IMR-90 (cell line): ENCODE measurements at regions not wholly inside any gene's neighbourhood (a gene's known extent, or its start where the extent isn't known, plus 50 kb on each side); places are given as distances from the start of the nearest gene placed in this dataset.

Experiments used
- ATAC-seq: fragments of 200-7000 bp; cut with Tn5 transposase; 2 replicates; pipeline ENCODE4 v1.9.1; 2020; ENCODE audit warnings: low read depth, mild to moderate bottlenecking, moderate library complexity
- BruUV-seq: library from RNA; stranded (reverse); fragments of 400-500 nt; replicated peaks from 2 replicates; lab custom pipeline; 2021; lab: Mats Ljungman, UMichigan
- CTCF ChIA-PET: fragments of 300-600 bp; formaldehyde crosslinking; extraction: SDS; loops from one replicate; lab custom pipeline; 2021; ENCODE audit warnings: antibody characterized with exemption; lab: Yijun Ruan, JAX
- POLR2A ChIA-PET: fragments of 300-600 bp; sonication (Branson Sonifier 250); formaldehyde crosslinking; loops from one replicate; lab custom pipeline; 2022; ENCODE audit warnings: antibody characterized with exemption; ENCODE audit not compliant: unreplicated experiment; lab: Charles Lee
- DNase-seq: peaks from one replicate; pipeline ENCODE4 v3.0.0; 2013
- H2AFZ ChIP-seq: replicated peaks from 2 replicates; pipeline ENCODE3; 2013; ENCODE audit warnings: low read length, mild to moderate bottlenecking; ENCODE audit not compliant: poor library complexity
- H2AK5ac ChIP-seq: 2 replicates; pipeline ENCODE4 v1.6.1; 2013; ENCODE audit warnings: low read depth, low read length, inconsistent platforms
- H2AK9ac ChIP-seq: replicated peaks from 2 replicates; pipeline ENCODE3; 2013; ENCODE audit warnings: mild to moderate bottlenecking, low read depth, low read length, moderate library complexity; ENCODE audit not compliant: poor library complexity
- H2BK120ac ChIP-seq: 2 replicates; pipeline ENCODE4 v1.6.1; 2013; ENCODE audit warnings: low read depth, low read length, inconsistent platforms
- H2BK15ac ChIP-seq: 3 replicates; pipeline ENCODE4 v1.6.1; 2013; ENCODE audit warnings: low read depth, low read length, inconsistent platforms
- H2BK20ac ChIP-seq: 2 replicates; pipeline ENCODE4 v1.6.1; 2013; ENCODE audit warnings: low read depth, mild to moderate bottlenecking, inconsistent platforms, low read length, moderate library complexity
- H2BK5ac ChIP-seq: 2 replicates; pipeline ENCODE4 v1.6.1; 2013; ENCODE audit warnings: mild to moderate bottlenecking, low read depth, low read length, inconsistent platforms; ENCODE audit not compliant: poor library complexity, severe bottlenecking
- H3K14ac ChIP-seq: replicated peaks from 2 replicates; pipeline ENCODE4 v1.6.1; 2013; ENCODE audit warnings: low read depth, low read length, inconsistent platforms
- H3K18ac ChIP-seq: 2 replicates; pipeline ENCODE4 v1.6.1; 2013; ENCODE audit warnings: low read depth, low read length, control low read depth
- H3K23ac ChIP-seq: 2 replicates; pipeline ENCODE4 v1.6.1; 2013; ENCODE audit warnings: low read depth, low read length, inconsistent platforms
- H3K27ac ChIP-seq: 2 replicates; pipeline ENCODE4 v1.5.1; 2013; ENCODE audit warnings: mild to moderate bottlenecking, control low read depth, low read length; ENCODE audit not compliant: insufficient read depth
- H3K27me3 ChIP-seq: 2 replicates; pipeline ENCODE4 v1.6.1; 2013; ENCODE audit warnings: low read length; ENCODE audit not compliant: control insufficient read depth, insufficient read depth
- H3K36me3 ChIP-seq: 2 replicates; pipeline ENCODE4 v1.6.1; 2013; ENCODE audit warnings: low read length, mixed read lengths; ENCODE audit not compliant: control insufficient read depth, insufficient read depth
- H3K4ac ChIP-seq: 2 replicates; pipeline ENCODE4 v1.6.1; 2013; ENCODE audit warnings: low read depth, low read length, inconsistent platforms
- H3K4me1 ChIP-seq: 2 replicates; pipeline ENCODE4 v1.6.1; 2013; ENCODE audit warnings: low read length, mixed read lengths; ENCODE audit not compliant: control insufficient read depth, insufficient read depth
- H3K4me2 ChIP-seq: 2 replicates; pipeline ENCODE4 v1.6.1; 2013; ENCODE audit warnings: low read depth, mild to moderate bottlenecking, control low read depth, low read length, moderate library complexity
- H3K4me3 ChIP-seq: 2 replicates; pipeline ENCODE4 v1.5.1; 2013; ENCODE audit warnings: low read depth, mild to moderate bottlenecking, control low read depth, low read length, moderate library complexity; ENCODE audit not compliant: insufficient read depth
- H3K56ac ChIP-seq: 2 replicates; pipeline ENCODE4 v1.6.1; 2013; ENCODE audit warnings: low read length, inconsistent platforms; ENCODE audit not compliant: insufficient read depth; ENCODE audit errors: extremely low read depth
- H3K79me1 ChIP-seq, 2 experiments: 2 replicates each; pipeline ENCODE4 v1.6.1; 2013; ENCODE audit warnings: low read length in 2 of 2, inconsistent platforms in 1 of 2, low read depth in 1 of 2
- H3K9ac ChIP-seq: 2 replicates; pipeline ENCODE4 v1.6.1; 2013; ENCODE audit warnings: low read depth, low read length, control low read depth
- H3K9me1 ChIP-seq: 2 replicates; pipeline ENCODE4 v1.6.1; 2013; ENCODE audit warnings: low read length, inconsistent platforms; ENCODE audit not compliant: insufficient read depth
- H3K9me3 ChIP-seq: 2 replicates; pipeline ENCODE4 v1.6.1; 2013; ENCODE audit warnings: low read length; ENCODE audit not compliant: control insufficient read depth, insufficient read depth
- H4K20me1 ChIP-seq: 2 replicates; pipeline ENCODE4 v1.6.1; 2013; ENCODE audit warnings: low read length, inconsistent platforms; ENCODE audit not compliant: insufficient read depth
- H4K5ac ChIP-seq: 2 replicates; pipeline ENCODE4 v1.6.1; 2013; ENCODE audit warnings: mild to moderate bottlenecking, low read depth, low read length, control low read depth
- H4K8ac ChIP-seq, 2 experiments: 2 replicates each; pipeline ENCODE4 v1.6.1; 2013; ENCODE audit warnings: low read depth in 2 of 2, low read length in 2 of 2, control low read depth in 1 of 2, inconsistent platforms in 1 of 2
- H4K91ac ChIP-seq: 2 replicates; pipeline ENCODE4 v1.6.1; 2013; ENCODE audit warnings: low read depth, low read length, inconsistent platforms; ENCODE audit not compliant: insufficient read depth
- BHLHE40 ChIP-seq: fragments of 150-350 bp; IDR thresholded peaks from 2 replicates; pipeline ENCODE4 v1.6.1; 2016; ENCODE audit warnings: mild to moderate bottlenecking, low read depth, low read length
- CEBPB ChIP-seq: IDR thresholded peaks from 2 replicates; pipeline ENCODE4 v1.6.1; 2012; ENCODE audit warnings: low read depth, low read length, improper control_type of control experiment
- CHD1 ChIP-seq: IDR thresholded peaks from 2 replicates; pipeline ENCODE4 v1.6.1; 2012; ENCODE audit warnings: low read depth, low read length, improper control_type of control experiment
- FOS ChIP-seq: fragments of 150-350 bp; IDR thresholded peaks from 2 replicates; pipeline ENCODE4 v1.6.1; 2016; ENCODE audit warnings: low read depth, low read length
- MAFK ChIP-seq: IDR thresholded peaks from 2 replicates; pipeline ENCODE4 v1.6.1; 2012; ENCODE audit warnings: low read depth, low read length, improper control_type of control experiment
- MAZ ChIP-seq: IDR thresholded peaks from 2 replicates; pipeline ENCODE4 v1.6.1; 2012; ENCODE audit warnings: low read depth, mild to moderate bottlenecking, low read length, improper control_type of control experiment, moderate library complexity, borderline replicate concordance
- MXI1 ChIP-seq: IDR thresholded peaks from 2 replicates; pipeline ENCODE4 v1.6.1; 2012; ENCODE audit warnings: low read depth, mild to moderate bottlenecking, low read length, moderate library complexity, borderline replicate concordance
- NFE2L2 ChIP-seq: fragments of 150-350 bp; IDR thresholded peaks from 2 replicates; pipeline ENCODE4 v1.6.1; 2016; ENCODE audit warnings: low read depth, mild to moderate bottlenecking, low read length
- POLR2A ChIP-seq: IDR thresholded peaks from 2 replicates; pipeline ENCODE4 v1.6.1; 2012; ENCODE audit warnings: mild to moderate bottlenecking, low read depth, low read length
- RAD21 ChIP-seq: IDR thresholded peaks from 2 replicates; pipeline ENCODE4 v1.6.1; 2012; ENCODE audit warnings: low read length, improper control_type of control experiment
- RCOR1 ChIP-seq: IDR thresholded peaks from 2 replicates; pipeline ENCODE4 v1.6.1; 2012; ENCODE audit warnings: mild to moderate bottlenecking, low read length, improper control_type of control experiment; ENCODE audit not compliant: insufficient replicate concordance
- RFX5 ChIP-seq: IDR thresholded peaks from 2 replicates; pipeline ENCODE4 v1.8.0; 2012; ENCODE audit warnings: low read depth, mild to moderate bottlenecking, low read length, moderate library complexity
- SMC3 ChIP-seq: fragments of 150-350 bp; IDR thresholded peaks from 2 replicates; pipeline ENCODE4 v1.6.1; 2016; ENCODE audit warnings: low read depth, mild to moderate bottlenecking, antibody characterized with exemption, low read length, moderate library complexity
- WGBS, 2 experiments: methylation state at CpG; one replicate each; pipeline versions ENCODE4 v1.1.5 to v1.1.7; 2013; ENCODE audit warnings: missing lambda C conversion rate in 2 of 2; ENCODE audit not compliant: insufficient read length in 1 of 2; ENCODE audit errors: extremely low coverage in 2 of 2; 5-methylcytosine and 5-hydroxymethylcytosine counted together
- dilution Hi-C: fragments of 300-500 bp; cut with HindIII; formaldehyde crosslinking; loops from one replicate; pipeline ENCODE4 v1.14.3; 2018; ENCODE audit warnings: low sequenced_read_pairs; ENCODE audit not compliant: unreplicated experiment
- in situ Hi-C: fragments of 300-500 bp; cut with MboI; formaldehyde crosslinking; loops from 3 replicates; pipeline ENCODE4 v1.14.3; 2019; ENCODE audit warnings: low sequenced_read_pairs, inconsistent platforms, mixed read lengths
- intact Hi-C: fragments of 100-400 bp; cut with micrococcal nuclease; formaldehyde crosslinking; loops from 2 replicates; pipeline ENCODE4 v1.10.0; 2022
- TF ChIP-seq, protein P1 (sequence below): conservative IDR thresholded peaks from 2 replicates; pipeline ENCODE4 v1.5.1; 2012; ENCODE audit warnings: mild to moderate bottlenecking, low read depth, low read length, improper control_type of control experiment
- TF ChIP-seq, protein P2 (sequence below): fragments of 150-350 bp; IDR thresholded peaks from 2 replicates; pipeline ENCODE4 v1.6.1; 2016; ENCODE audit warnings: low read depth, mild to moderate bottlenecking, low read length, moderate library complexity, borderline replicate concordance
- TF ChIP-seq, protein P3 (sequence below): fragments of 150-350 bp; IDR thresholded peaks from 2 replicates; pipeline ENCODE4 v1.6.1; 2017; ENCODE audit warnings: mild to moderate bottlenecking, antibody characterized with exemption, low read length, low read depth

DNA sequence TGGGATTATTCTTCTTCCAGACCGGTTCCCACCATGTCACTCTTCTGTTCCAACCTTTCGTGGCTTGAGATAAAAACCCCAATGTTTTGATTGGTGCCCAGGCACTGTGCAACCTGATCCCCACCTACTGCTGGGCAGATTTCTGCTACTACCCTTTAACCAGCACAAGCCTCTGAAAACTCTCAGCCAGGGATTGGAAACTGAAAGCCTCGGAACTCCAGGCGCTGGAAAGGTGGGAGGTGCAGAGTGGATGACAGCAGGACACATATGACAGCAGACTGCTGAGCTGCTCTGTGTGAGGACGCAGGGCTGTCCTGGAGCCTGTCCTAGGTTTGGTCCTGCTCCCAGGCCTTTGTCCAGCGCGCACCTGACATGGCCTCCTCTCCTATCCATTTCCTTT, 68.5 kb upstream of the GTF3A start:
- Histone ChIP-seq H2BK120ac (0 out of 2 replicates have a peak overlapping the region, but pooled peaks have one; percentile 10), H2BK15ac (0 out of 3 replicates have a peak overlapping the region, but pooled peaks have one; percentile 59), H3K36me3 (no peaks in the 10 kb centered on the region), H2AK5ac (peak overlapping the region; percentile 52; the same call in 1 of the 2 replicates), H3K9me3 (no peaks in the 10 kb centered on the region), H2AK9ac (peak overlapping the region; percentile 10), H3K4me1 (peaks cover 22% of the 10 kb centered on the region), H2BK5ac (no peak overlapping the region), H3K4ac (no peak overlapping the region), H3K9ac (no peak overlapping the region), H3K14ac (no peak overlapping the region), H3K79me1 (no peaks in the 10 kb centered on the region; a peak in 1 of 4 replicates), H3K4me3 (no peak overlapping the region), H2BK20ac (peak overlapping the region; percentile 51; the same call in 1 of the 2 replicates), H2AFZ (no peak overlapping the region), H3K4me2 (no peak overlapping the region), H4K91ac (no peak overlapping the region), H3K27ac (no peak overlapping the region), H3K23ac (no peak overlapping the region), H4K8ac (no peak overlapping the region), H3K56ac (no peak overlapping the region), H4K5ac (no peak overlapping the region), H3K27me3 (no peaks in the 10 kb centered on the region), H4K20me1 (no peaks in the 10 kb centered on the region), H3K9me1 (peaks cover 4% of the 10 kb centered on the region; the same call in 1 of the 2 replicates), H3K18ac (no peak overlapping the region)
- intact Hi-C loops (loop anchor here (5.0 to 10.0 kb wide), 3 partner anchors 234 to 649 kb away; no protein-coding TSS in a partner anchor), dilution Hi-C loops (no loop called here), in situ Hi-C loops (loop anchor here (5.0 to 10.0 kb wide), 2 partner anchors 171 to 369 kb away; no protein-coding TSS in a partner anchor)
- BruUV-seq = no TSS peak
- no peak for TF ChIP-seq MAZ
- no peak for TF ChIP-seq MXI1
- no peak for TF ChIP-seq SMC3
- no peak for TF ChIP-seq RFX5
- TF ChIP-seq MAFK = no peak
- TF ChIP-seq BHLHE40 = no peak
- no peak for TF ChIP-seq RCOR1
- no peak for TF ChIP-seq RAD21
- TF ChIP-seq, protein P1, sequence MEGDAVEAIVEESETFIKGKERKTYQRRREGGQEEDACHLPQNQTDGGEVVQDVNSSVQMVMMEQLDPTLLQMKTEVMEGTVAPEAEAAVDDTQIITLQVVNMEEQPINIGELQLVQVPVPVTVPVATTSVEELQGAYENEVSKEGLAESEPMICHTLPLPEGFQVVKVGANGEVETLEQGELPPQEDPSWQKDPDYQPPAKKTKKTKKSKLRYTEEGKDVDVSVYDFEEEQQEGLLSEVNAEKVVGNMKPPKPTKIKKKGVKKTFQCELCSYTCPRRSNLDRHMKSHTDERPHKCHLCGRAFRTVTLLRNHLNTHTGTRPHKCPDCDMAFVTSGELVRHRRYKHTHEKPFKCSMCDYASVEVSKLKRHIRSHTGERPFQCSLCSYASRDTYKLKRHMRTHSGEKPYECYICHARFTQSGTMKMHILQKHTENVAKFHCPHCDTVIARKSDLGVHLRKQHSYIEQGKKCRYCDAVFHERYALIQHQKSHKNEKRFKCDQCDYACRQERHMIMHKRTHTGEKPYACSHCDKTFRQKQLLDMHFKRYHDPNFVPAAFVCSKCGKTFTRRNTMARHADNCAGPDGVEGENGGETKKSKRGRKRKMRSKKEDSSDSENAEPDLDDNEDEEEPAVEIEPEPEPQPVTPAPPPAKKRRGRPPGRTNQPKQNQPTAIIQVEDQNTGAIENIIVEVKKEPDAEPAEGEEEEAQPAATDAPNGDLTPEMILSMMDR = no peak
- TF ChIP-seq, protein P2, sequence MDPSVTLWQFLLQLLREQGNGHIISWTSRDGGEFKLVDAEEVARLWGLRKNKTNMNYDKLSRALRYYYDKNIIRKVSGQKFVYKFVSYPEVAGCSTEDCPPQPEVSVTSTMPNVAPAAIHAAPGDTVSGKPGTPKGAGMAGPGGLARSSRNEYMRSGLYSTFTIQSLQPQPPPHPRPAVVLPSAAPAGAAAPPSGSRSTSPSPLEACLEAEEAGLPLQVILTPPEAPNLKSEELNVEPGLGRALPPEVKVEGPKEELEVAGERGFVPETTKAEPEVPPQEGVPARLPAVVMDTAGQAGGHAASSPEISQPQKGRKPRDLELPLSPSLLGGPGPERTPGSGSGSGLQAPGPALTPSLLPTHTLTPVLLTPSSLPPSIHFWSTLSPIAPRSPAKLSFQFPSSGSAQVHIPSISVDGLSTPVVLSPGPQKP = no peak
- no peak for TF ChIP-seq NFE2L2
- no peak for TF ChIP-seq FOS
- TF ChIP-seq, protein P3, sequence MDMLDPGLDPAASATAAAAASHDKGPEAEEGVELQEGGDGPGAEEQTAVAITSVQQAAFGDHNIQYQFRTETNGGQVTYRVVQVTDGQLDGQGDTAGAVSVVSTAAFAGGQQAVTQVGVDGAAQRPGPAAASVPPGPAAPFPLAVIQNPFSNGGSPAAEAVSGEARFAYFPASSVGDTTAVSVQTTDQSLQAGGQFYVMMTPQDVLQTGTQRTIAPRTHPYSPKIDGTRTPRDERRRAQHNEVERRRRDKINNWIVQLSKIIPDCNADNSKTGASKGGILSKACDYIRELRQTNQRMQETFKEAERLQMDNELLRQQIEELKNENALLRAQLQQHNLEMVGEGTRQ = no peak
- no peak for TF ChIP-seq CHD1
- TF ChIP-seq CEBPB = no peak
- no peak for TF ChIP-seq POLR2A
- 80% methylated on average over 4 of the region's 7 CpGs; no CpG with 5 or more reads in 1 of the 2 experiments for WGBS, 2 experiments
- ATAC-seq (no peak), DNase-seq (no peak)
- ChIA-PET CTCF (interaction anchor here (1.7 to 6.5 kb wide), 2 partner anchors 370 to 409 kb away, joined by 4 to 28 read pairs; no protein-coding TSS in a partner anchor), POLR2A (no interaction called here)
